Keratinocyte (primary cell): ENCODE measurements at regions not wholly inside any gene's neighbourhood (a gene's known extent, or its start where the extent isn't known, plus 50 kb on each side); places are given as distances from the start of the nearest gene placed in this dataset.

Experiments used
- DNase-seq: peaks from one replicate; pipeline ENCODE4 v3.0.0-alpha.2; 2011; ENCODE audit warnings: low read depth, missing footprints, low spot score
- FAIRE-seq: peaks from 2 replicates; lab custom pipeline; 2011; peaks lifted over from hg19 to GRCh38; lab: Jason Lieb, UNC
- H2AFZ ChIP-seq: 2 replicates; pipeline ENCODE4 v1.6.0; 2012; ENCODE audit warnings: low read length, control low read depth, inconsistent platforms; ENCODE audit not compliant: control insufficient read depth
- H3K27ac ChIP-seq: 2 replicates; pipeline ENCODE4 v1.5.1; 2011; ENCODE audit warnings: low read length; ENCODE audit not compliant: control insufficient read depth, insufficient read depth
- H3K27me3 ChIP-seq: 3 replicates; pipeline ENCODE4 v1.6.0; 2011; ENCODE audit warnings: low read length; ENCODE audit not compliant: control insufficient read depth, insufficient read depth; ENCODE audit errors: extremely low read depth
- H3K36me3 ChIP-seq, 2 experiments: 2 replicates in 1 of 2; 3 replicates in 1 of 2; pipeline ENCODE4 v1.5.1; 2011; ENCODE audit warnings: low read length in 2 of 2, mild to moderate bottlenecking in 1 of 2; ENCODE audit not compliant: control insufficient read depth in 2 of 2, insufficient read depth in 2 of 2; ENCODE audit errors: extremely low read depth in 1 of 2
- H3K4me1 ChIP-seq: 3 replicates; pipeline ENCODE4 v1.5.1; 2011; ENCODE audit warnings: low read length; ENCODE audit not compliant: control insufficient read depth, insufficient read depth; ENCODE audit errors: extremely low read depth
- H3K4me2 ChIP-seq: 3 replicates; pipeline ENCODE4 v1.6.0; 2011; ENCODE audit warnings: low read depth, low read length; ENCODE audit not compliant: control insufficient read depth, insufficient read depth; ENCODE audit errors: extremely low read depth
- H3K4me3 ChIP-seq, 3 experiments: fragments of 200-600 bp in 1 of 3; sonication (generic) in 1 of 3; 2 replicates in 2 of 3; 3 replicates in 1 of 3; pipeline ENCODE4 v1.5.1; 2011 to 2016; ENCODE audit warnings: low read length in 3 of 3, mild to moderate bottlenecking in 3 of 3, control low read depth in 2 of 3, inconsistent platforms in 1 of 3, low read depth in 1 of 3, mixed read lengths in 1 of 3, mixed run types in 1 of 3, moderate library complexity in 1 of 3; ENCODE audit not compliant: control insufficient read depth in 2 of 3, insufficient read depth in 2 of 3; ENCODE audit errors: extremely low read depth in 1 of 3
- H3K79me2 ChIP-seq: 2 replicates; pipeline ENCODE4 v1.6.0; 2012; ENCODE audit warnings: low read length; ENCODE audit not compliant: control insufficient read depth, insufficient read depth
- H3K9ac ChIP-seq: 3 replicates; pipeline ENCODE4 v1.6.0; 2011; ENCODE audit warnings: low read length; ENCODE audit not compliant: control insufficient read depth, insufficient read depth; ENCODE audit errors: extremely low read depth
- H3K9me1 ChIP-seq: 3 replicates; pipeline ENCODE4 v1.6.0; 2011; ENCODE audit warnings: low read length; ENCODE audit not compliant: control insufficient read depth, insufficient read depth; ENCODE audit errors: extremely low read depth
- H3K9me3 ChIP-seq: 2 replicates; pipeline ENCODE4 v1.5.1; 2012; ENCODE audit warnings: low read depth, low read length; ENCODE audit not compliant: control insufficient read depth
- H4K20me1 ChIP-seq: 3 replicates; pipeline ENCODE4 v1.6.0; 2011; ENCODE audit warnings: low read length; ENCODE audit not compliant: control insufficient read depth, insufficient read depth; ENCODE audit errors: extremely low read depth
- CTCF ChIP-seq, 3 experiments: IDR thresholded peaks in 1 of 3; conservative IDR thresholded peaks in 1 of 3; optimal IDR thresholded peaks in 1 of 3; 2 replicates in 2 of 3; 3 replicates in 1 of 3; pipeline versions ENCODE3 to v1.5.1; 2011; ENCODE audit warnings: low read length in 3 of 3, mild to moderate bottlenecking in 3 of 3, moderate library complexity in 2 of 3, control low read depth in 1 of 3, inconsistent platforms in 1 of 3; ENCODE audit not compliant: insufficient read depth in 2 of 3; ENCODE audit errors: extremely low read depth in 1 of 3
- EZH2 ChIP-seq: IDR thresholded peaks from one replicate; pipeline ENCODE4 v1.6.1; 2012; ENCODE audit warnings: inconsistent platforms, mild to moderate bottlenecking, low read length, moderate library complexity
- dilution Hi-C: fragments of 300-500 bp; cut with MboI; formaldehyde crosslinking; loops from one replicate; pipeline ENCODE4 v1.7.0; 2020; ENCODE audit warnings: low sequenced_read_pairs; ENCODE audit not compliant: extremely low pct_ligation_motif_present

DNA sequence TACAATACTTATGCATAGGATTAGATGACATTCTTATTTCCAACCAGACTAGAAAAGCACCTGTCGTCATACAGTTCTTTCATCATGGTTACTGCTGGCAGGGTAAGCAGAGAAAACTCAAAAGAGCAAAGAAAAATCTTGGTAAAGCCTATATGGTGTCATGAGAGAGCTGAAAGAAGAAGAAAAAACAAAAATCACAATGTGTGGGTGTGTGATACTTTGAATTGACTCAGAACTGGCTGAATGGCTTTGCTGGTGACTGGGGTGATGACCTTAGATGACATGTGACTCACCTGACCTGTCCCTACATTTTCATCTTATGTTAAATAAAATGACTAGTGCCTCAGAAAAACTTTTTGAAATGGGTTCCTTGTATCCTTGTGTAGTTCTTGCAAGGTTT lies 278.1 kb upstream of the LMO3 start:
- H3K9me1 ChIP-seq = no peaks in the 10 kb centered on the region
- H3K4me1 ChIP-seq = no peaks in the 10 kb centered on the region
- H3K9ac ChIP-seq = no peak overlapping the region
- FAIRE-seq = no peak
- no peak for DNase-seq
- no peak overlapping the region for H3K27ac ChIP-seq
- no peaks in the 10 kb centered on the region for H3K79me2 ChIP-seq
- no peak overlapping the region for H3K4me3 ChIP-seq
- H3K4me2 ChIP-seq = no peak overlapping the region
- H3K27me3 ChIP-seq = no peaks in the 10 kb centered on the region
- no peak overlapping the region for H2AFZ ChIP-seq
- no peaks in the 10 kb centered on the region for H3K9me3 ChIP-seq
- dilution Hi-C loops = no loop called here
- no peaks in the 10 kb centered on the region for H4K20me1 ChIP-seq
- no peaks in the 10 kb centered on the region for H3K36me3 ChIP-seq
- no peak for TF ChIP-seq CTCF (optimal IDR thresholded peaks at IDR 0.05 in 1 of 3, IDR thresholded peaks at IDR 0.05 in 1 of 3, conservative IDR thresholded peaks at IDR 0.05 in 1 of 3; ENCODE audit: extremely low read depth in 1 of 3, insufficient read depth in 2 of 3, low read length in 3 of 3)
- no peak for TF ChIP-seq EZH2

DNA sequence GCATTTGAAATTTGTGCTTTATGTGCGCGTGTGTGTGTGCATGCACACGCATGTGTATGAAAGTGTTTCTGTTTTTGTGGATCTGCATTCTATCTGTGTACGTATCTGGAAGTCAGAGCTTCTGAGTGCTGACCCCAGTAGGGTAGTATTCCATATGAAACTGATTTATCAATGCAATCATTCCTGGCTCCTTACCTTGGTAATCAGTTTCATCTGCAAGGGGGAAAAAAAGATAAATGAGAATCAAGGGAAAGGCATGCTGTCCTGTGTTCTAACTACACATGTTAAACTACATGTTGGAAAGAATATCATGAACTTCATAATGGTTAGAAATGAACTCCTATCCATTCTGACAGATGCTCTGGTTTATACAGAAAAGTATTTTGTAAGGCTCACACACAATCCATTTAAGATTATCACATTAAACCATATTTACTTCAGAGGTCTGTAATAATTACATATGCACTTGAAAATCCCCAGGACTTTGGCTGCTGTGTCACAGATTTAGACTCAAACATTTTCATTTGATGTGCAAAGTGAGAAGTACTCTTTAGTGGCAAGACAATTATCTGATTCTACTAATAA lies 276.1 kb upstream of the LMO3 start:
- no peaks in the 10 kb centered on the region for H3K9me1 ChIP-seq
- H2AFZ ChIP-seq = no peak overlapping the region
- H3K27ac ChIP-seq = no peak overlapping the region
- H3K27me3 ChIP-seq = no peaks in the 10 kb centered on the region
- H3K4me2 ChIP-seq = no peak overlapping the region
- FAIRE-seq = no peak
- H4K20me1 ChIP-seq = no peaks in the 10 kb centered on the region
- DNase-seq = no peak
- dilution Hi-C loops = no loop called here
- H3K9ac ChIP-seq = no peak overlapping the region
- H3K9me3 ChIP-seq = no peaks in the 10 kb centered on the region
- H3K79me2 ChIP-seq = no peaks in the 10 kb centered on the region
- no peak overlapping the region for H3K4me3 ChIP-seq
- TF ChIP-seq EZH2 = no peak
- TF ChIP-seq CTCF (optimal IDR thresholded peaks at IDR 0.05 in 1 of 3, IDR thresholded peaks at IDR 0.05 in 1 of 3, conservative IDR thresholded peaks at IDR 0.05 in 1 of 3; ENCODE audit: extremely low read depth in 1 of 3, insufficient read depth in 2 of 3, low read length in 3 of 3) = no peak
- no peaks in the 10 kb centered on the region for H3K4me1 ChIP-seq
- no peaks in the 10 kb centered on the region for H3K36me3 ChIP-seq
